ENCODE measurements at regions not wholly inside any gene's neighbourhood (a gene's known extent, or its start where the extent isn't known, plus 50 kb on each side); places are given as distances from the start of the nearest gene placed in this dataset.

GRCh38 chr10:33781606-33782395 is 447.3 kb upstream of the NRP1 start:
- no peaks in the 10 kb centered on the region for H4K20me1 ChIP-seq (ENCODE audit: insufficient read depth, low read length, poor library complexity, severe bottlenecking)
- no peaks in the 10 kb centered on the region for H3K9me3 ChIP-seq (ENCODE audit: insufficient read depth, low read depth, low read length)
- no peaks in the 10 kb centered on the region for H3K4me1 ChIP-seq (ENCODE audit: insufficient read depth, low read length, poor library complexity, severe bottlenecking)
- H2AFZ ChIP-seq (ENCODE audit: low read length) = no peak overlapping the region
- no peaks in the 10 kb centered on the region for H3K36me3 ChIP-seq (ENCODE audit: insufficient read depth, low read length)
- no peaks in the 10 kb centered on the region for H3K79me2 ChIP-seq (ENCODE audit: insufficient read depth, low read length)
- no peak overlapping the region for H3K4me3 ChIP-seq (ENCODE audit: low read length, poor library complexity, severe bottlenecking)
- no peak for TF ChIP-seq CTCF (conservative IDR thresholded peaks at IDR 0.05; ENCODE audit: low read length)
- TF ChIP-seq EZH2phosphoT487 (IDR thresholded peaks at IDR 0.05; ENCODE audit: borderline replicate concordance) = no peak
- H3K9me2 ChIP-seq (replicated peaks; ENCODE audit: low read depth, low read length) = no peaks in the 10 kb centered on the region
- no peaks in the 10 kb centered on the region for H3F3A ChIP-seq (ENCODE audit: low read depth)
- no peaks in the 10 kb centered on the region for H3K27me3 ChIP-seq (ENCODE audit: insufficient read depth, low read length, poor library complexity, severe bottlenecking)
- H3K9ac ChIP-seq (ENCODE audit: low read depth, low read length, poor library complexity, severe bottlenecking) = no peak overlapping the region
- H3K4me2 ChIP-seq (ENCODE audit: low read depth, low read length, poor library complexity, severe bottlenecking) = no peak overlapping the region

GRCh38 chr10:33780961-33781360 is 446.5 kb upstream of the NRP1 start:
- no peak overlapping the region for H2AFZ ChIP-seq (ENCODE audit: low read length)
- no peak for TF ChIP-seq EZH2phosphoT487 (IDR thresholded peaks at IDR 0.05; ENCODE audit: borderline replicate concordance)
- TF ChIP-seq CTCF (conservative IDR thresholded peaks at IDR 0.05; ENCODE audit: low read length) = no peak

GRCh38 chr10:33777223-33777622 is 442.8 kb upstream of the NRP1 start:
- Histone ChIP-seq H3K9me3 (ENCODE audit: insufficient read depth, low read depth, low read length) (no peaks in the 10 kb centered on the region), H3K36me3 (ENCODE audit: insufficient read depth, low read length) (no peaks in the 10 kb centered on the region), H3K4me3 (ENCODE audit: low read length, poor library complexity, severe bottlenecking) (no peak overlapping the region), H3F3A (ENCODE audit: low read depth) (no peaks in the 10 kb centered on the region), H4K20me1 (ENCODE audit: insufficient read depth, low read length, poor library complexity, severe bottlenecking) (no peaks in the 10 kb centered on the region), H3K9me2 (replicated peaks; ENCODE audit: low read depth, low read length) (no peaks in the 10 kb centered on the region), H3K9ac (ENCODE audit: low read depth, low read length, poor library complexity, severe bottlenecking) (no peak overlapping the region), H3K27me3 (ENCODE audit: insufficient read depth, low read length, poor library complexity, severe bottlenecking) (no peaks in the 10 kb centered on the region), H3K4me1 (ENCODE audit: insufficient read depth, low read length, poor library complexity, severe bottlenecking) (no peaks in the 10 kb centered on the region), H3K79me2 (ENCODE audit: insufficient read depth, low read length) (no peaks in the 10 kb centered on the region), H2AFZ (ENCODE audit: low read length) (no peak overlapping the region), H3K4me2 (ENCODE audit: low read depth, low read length, poor library complexity, severe bottlenecking) (no peak overlapping the region)
- TF ChIP-seq EZH2phosphoT487 (IDR thresholded peaks at IDR 0.05; ENCODE audit: borderline replicate concordance) = no peak
- TF ChIP-seq CTCF (conservative IDR thresholded peaks at IDR 0.05; ENCODE audit: low read length) = no peak

More at GRCh38 chr10:33780961-33781360, 446.5 kb upstream of the NRP1 start:
- Histone ChIP-seq H3K79me2 (ENCODE audit: insufficient read depth, low read length) (no peaks in the 10 kb centered on the region), H3K9me3 (ENCODE audit: insufficient read depth, low read depth, low read length) (no peaks in the 10 kb centered on the region), H3K36me3 (ENCODE audit: insufficient read depth, low read length) (no peaks in the 10 kb centered on the region), H3K9me2 (replicated peaks; ENCODE audit: low read depth, low read length) (no peaks in the 10 kb centered on the region), H3F3A (ENCODE audit: low read depth) (no peaks in the 10 kb centered on the region), H3K4me3 (ENCODE audit: low read length, poor library complexity, severe bottlenecking) (no peak overlapping the region), H3K27me3 (ENCODE audit: insufficient read depth, low read length, poor library complexity, severe bottlenecking) (no peaks in the 10 kb centered on the region), H4K20me1 (ENCODE audit: insufficient read depth, low read length, poor library complexity, severe bottlenecking) (no peaks in the 10 kb centered on the region), H3K4me2 (ENCODE audit: low read depth, low read length, poor library complexity, severe bottlenecking) (no peak overlapping the region), H3K4me1 (ENCODE audit: insufficient read depth, low read length, poor library complexity, severe bottlenecking) (no peaks in the 10 kb centered on the region), H3K9ac (ENCODE audit: low read depth, low read length, poor library complexity, severe bottlenecking) (no peak overlapping the region)
